Lower lobe of right lung (tissue), 2 donors: ENCODE measurements at regions not wholly inside any gene's neighbourhood (a gene's known extent, or its start where the extent isn't known, plus 50 kb on each side); places are given as distances from the start of the nearest gene placed in this dataset.

Experiments
- ATAC-seq, 2 donors: fragments of 200-7000 bp; cut with Tn5 transposase; one replicate each; pipeline ENCODE4 v1.9.1; 2020 to 2022; ENCODE audit warnings: mild to moderate bottlenecking in 2 of 2, moderate library complexity in 2 of 2
- DNase-seq: peaks from one replicate; pipeline ENCODE4 v3.0.0-alpha.2; 2020
- H3K27ac ChIP-seq: fragments of 200-600 bp; one replicate; pipeline ENCODE4 v1.8.0; 2022
- H3K27me3 ChIP-seq: fragments of 200-600 bp; one replicate; pipeline ENCODE4 v1.8.0; 2022; ENCODE audit warnings: low read depth
- H3K36me3 ChIP-seq: fragments of 200-600 bp; one replicate; pipeline ENCODE4 v1.8.0; 2022; ENCODE audit warnings: mild to moderate bottlenecking
- H3K4me1 ChIP-seq: fragments of 200-600 bp; one replicate; pipeline ENCODE4 v1.8.0; 2022
- H3K4me3 ChIP-seq: fragments of 200-600 bp; one replicate; pipeline ENCODE4 v1.8.0; 2022; ENCODE audit warnings: mild to moderate bottlenecking
- H3K9me3 ChIP-seq: fragments of 200-600 bp; one replicate; pipeline ENCODE4 v1.8.0; 2022
- intact Hi-C: fragments of 100-400 bp; cut with DNase I; formaldehyde crosslinking; loops from one replicate; pipeline ENCODE4 v1.11.0; 2022
- TF ChIP-seq, protein P1 (sequence below): fragments of 200-600 bp; IDR thresholded peaks from one replicate; pipeline ENCODE4 v1.8.0; 2022; ENCODE audit warnings: antibody characterized with exemption, mild to moderate bottlenecking
- donor health status: DM: no; HTN: yes; CAD: no; lungs with severe emphysema.

DNA sequence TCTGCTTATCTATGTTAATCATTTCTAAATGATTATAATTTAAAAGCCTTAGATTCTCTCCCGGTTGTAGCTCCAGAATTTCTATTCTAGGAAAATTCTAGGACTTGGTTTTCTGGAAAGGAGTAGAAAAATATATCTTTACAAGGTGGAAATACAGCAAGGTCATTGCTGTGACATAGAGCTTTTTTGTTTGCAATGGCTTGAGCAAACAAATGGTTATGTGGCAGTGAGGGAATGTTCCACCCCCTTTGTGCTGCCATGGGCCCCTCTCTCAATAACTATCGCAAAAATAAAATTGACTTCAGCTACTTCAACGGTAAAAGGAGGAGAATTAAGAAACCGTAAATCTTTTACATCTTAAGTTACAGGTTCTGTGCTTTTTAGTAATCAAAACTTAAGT is 517.1 kb downstream of the EPHA3 start:
- no peak for ATAC-seq
- Histone ChIP-seq H3K36me3 (no peaks in the 10 kb centered on the region), H3K27ac (no peak overlapping the region), H3K9me3 (no peaks in the 10 kb centered on the region), H3K4me3 (no peak overlapping the region), H3K4me1 (no peaks in the 10 kb centered on the region), H3K27me3 (no peaks in the 10 kb centered on the region)
- no peak for DNase-seq
- intact Hi-C loops = no loop called here
- TF ChIP-seq, protein P1, sequence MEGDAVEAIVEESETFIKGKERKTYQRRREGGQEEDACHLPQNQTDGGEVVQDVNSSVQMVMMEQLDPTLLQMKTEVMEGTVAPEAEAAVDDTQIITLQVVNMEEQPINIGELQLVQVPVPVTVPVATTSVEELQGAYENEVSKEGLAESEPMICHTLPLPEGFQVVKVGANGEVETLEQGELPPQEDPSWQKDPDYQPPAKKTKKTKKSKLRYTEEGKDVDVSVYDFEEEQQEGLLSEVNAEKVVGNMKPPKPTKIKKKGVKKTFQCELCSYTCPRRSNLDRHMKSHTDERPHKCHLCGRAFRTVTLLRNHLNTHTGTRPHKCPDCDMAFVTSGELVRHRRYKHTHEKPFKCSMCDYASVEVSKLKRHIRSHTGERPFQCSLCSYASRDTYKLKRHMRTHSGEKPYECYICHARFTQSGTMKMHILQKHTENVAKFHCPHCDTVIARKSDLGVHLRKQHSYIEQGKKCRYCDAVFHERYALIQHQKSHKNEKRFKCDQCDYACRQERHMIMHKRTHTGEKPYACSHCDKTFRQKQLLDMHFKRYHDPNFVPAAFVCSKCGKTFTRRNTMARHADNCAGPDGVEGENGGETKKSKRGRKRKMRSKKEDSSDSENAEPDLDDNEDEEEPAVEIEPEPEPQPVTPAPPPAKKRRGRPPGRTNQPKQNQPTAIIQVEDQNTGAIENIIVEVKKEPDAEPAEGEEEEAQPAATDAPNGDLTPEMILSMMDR = no peak

DNA sequence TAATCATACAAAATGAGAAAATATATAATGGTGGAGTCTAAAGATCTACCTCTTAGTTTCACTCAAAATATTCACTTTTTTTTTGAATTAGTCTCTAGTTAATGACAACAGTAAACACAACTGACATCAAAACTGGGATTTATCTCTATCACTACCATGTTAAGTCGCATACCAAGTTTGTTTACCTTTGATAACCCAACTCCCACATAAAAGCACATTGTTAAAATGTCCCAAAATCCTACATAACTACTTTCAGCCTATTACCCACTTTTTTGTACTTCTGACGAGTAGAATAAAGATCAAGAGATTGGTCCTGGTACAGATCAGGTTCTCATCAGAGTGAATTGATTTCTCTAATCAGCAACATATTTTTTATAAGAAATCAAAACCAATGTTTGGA is 518.5 kb downstream of the EPHA3 start:
- Histone ChIP-seq H3K4me1 (no peaks in the 10 kb centered on the region), H3K4me3 (no peak overlapping the region), H3K36me3 (no peaks in the 10 kb centered on the region), H3K9me3 (no peaks in the 10 kb centered on the region), H3K27ac (no peak overlapping the region), H3K27me3 (no peaks in the 10 kb centered on the region)
- intact Hi-C loops = no loop called here
- ATAC-seq (no peak), DNase-seq (no peak)
- TF ChIP-seq, protein P1 = no peak

DNA sequence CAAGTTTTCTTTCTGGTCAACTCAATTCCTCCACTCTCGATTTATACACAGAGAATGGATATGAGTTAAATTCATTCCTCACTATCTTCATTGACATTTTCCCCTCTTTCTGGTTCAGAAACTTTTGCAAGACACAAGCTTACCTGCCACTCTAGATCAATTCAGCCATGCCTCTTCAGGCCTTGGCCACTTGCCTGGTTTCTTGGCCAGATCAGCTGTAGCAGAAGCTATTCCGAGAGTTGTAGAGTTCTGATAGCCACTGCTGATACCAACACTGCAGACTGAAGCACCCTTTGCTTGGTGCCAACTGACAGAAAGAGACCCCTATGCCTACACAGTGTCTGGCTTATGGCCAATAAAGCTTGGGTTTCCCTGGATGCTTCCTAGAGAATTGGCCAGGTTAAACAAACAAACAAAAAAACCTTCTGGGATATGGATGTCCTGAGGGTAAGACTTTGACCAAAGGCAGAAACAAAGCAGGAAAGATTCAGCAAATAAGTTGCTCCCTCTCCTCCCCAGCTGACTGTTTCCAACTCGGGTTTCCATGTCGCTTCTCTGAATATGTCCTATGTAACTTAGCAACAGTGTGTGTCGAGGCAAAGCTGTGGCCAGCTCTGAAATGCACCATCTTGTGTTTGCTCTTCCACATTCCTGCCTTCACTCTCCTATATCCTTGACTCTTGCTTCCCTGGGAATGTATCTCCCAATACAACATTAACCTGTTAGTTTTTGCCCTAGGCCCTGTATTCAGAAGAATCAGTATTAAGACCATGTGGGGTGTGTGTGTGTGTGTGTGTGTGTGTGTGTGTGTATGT is 521.6 kb downstream of the EPHA3 start:
- intact Hi-C loops = no loop called here
- DNase-seq (no peak), ATAC-seq (no peak)
- TF ChIP-seq, protein P1 = no peak
- Histone ChIP-seq H3K9me3 (no peaks in the 10 kb centered on the region), H3K4me1 (no peaks in the 10 kb centered on the region), H3K36me3 (no peaks in the 10 kb centered on the region), H3K27me3 (no peaks in the 10 kb centered on the region), H3K4me3 (no peak overlapping the region), H3K27ac (no peak overlapping the region)

DNA sequence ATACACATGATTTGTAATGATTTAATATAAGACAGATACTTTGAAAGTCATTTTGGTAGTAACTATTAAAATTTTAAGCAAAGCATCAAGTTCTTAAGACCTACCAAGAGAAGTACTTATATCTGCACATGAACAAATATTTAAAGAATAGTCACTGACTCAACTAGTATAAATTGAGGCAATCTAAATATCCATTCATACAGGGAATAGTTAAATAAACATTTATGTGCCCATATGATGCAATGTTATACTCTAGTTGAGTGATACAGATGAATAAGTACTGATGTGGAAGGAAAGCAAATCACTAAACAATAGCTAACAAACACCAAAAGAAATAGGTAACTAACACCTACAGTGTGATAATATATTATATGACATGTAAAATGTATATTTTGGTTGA is 527.7 kb downstream of the EPHA3 start:
- no peak for ATAC-seq
- no peak for DNase-seq
- TF ChIP-seq, protein P1 = no peak
- intact Hi-C loops = no loop called here
- H3K4me1 ChIP-seq = no peaks in the 10 kb centered on the region
- no peaks in the 10 kb centered on the region for H3K27me3 ChIP-seq
- no peak overlapping the region for H3K4me3 ChIP-seq
- no peaks in the 10 kb centered on the region for H3K36me3 ChIP-seq
- H3K27ac ChIP-seq = no peak overlapping the region
- no peaks in the 10 kb centered on the region for H3K9me3 ChIP-seq

DNA sequence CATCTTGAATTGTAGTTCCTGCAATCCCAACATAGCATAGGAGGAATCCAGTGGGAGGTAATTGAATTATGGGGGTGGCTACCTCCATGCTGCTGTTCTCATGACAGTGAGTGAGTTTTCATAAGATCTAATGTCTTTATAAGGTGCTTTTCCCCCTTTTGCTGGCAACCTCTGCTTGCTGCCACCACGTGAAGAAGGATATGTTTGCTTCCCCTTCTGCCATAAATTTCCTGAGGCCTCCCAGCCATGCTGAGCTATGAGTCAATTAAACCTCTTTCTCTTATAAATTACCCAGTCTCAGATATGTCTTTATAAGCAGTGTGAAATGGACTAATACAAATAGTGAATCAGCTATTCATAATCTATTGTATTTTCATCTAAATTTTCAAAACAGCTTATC is 537.3 kb downstream of the EPHA3 start:
- Histone ChIP-seq H3K9me3 (no peaks in the 10 kb centered on the region), H3K4me1 (no peaks in the 10 kb centered on the region), H3K36me3 (no peaks in the 10 kb centered on the region), H3K27ac (no peak overlapping the region), H3K4me3 (no peak overlapping the region), H3K27me3 (no peaks in the 10 kb centered on the region)
- DNase-seq (no peak), ATAC-seq (no peak)
- intact Hi-C loops = no loop called here
- TF ChIP-seq, protein P1 = no peak
